Transverse colon (tissue), 4 donors: ENCODE measurements at regions not wholly inside any gene's neighbourhood (a gene's known extent, or its start where the extent isn't known, plus 50 kb on each side); places are given as distances from the start of the nearest gene placed in this dataset.

Source experiments
- CTCF ChIP-seq, 5 experiments: fragments of 200-600 bp in 3 of 5; fragments of 450-650 bp in 2 of 5; sonication (generic) in 3 of 5; IDR thresholded peaks; 1 replicate in 2 of 5; 2 replicates in 3 of 5; pipeline ENCODE4 v1.5.1; 2016 to 2017; ENCODE audit warnings: antibody characterized with exemption in 5 of 5, inconsistent platforms in 3 of 5, mild to moderate bottlenecking in 2 of 5, moderate library complexity in 1 of 5
- POLR2A ChIP-seq: fragments of 450-650 bp; IDR thresholded peaks from one replicate; pipeline ENCODE4 v1.6.1; 2016; ENCODE audit warnings: antibody characterized with exemption, mild to moderate bottlenecking, moderate library complexity
- POLR2AphosphoS5 ChIP-seq, 3 donors: sonication (generic); formaldehyde crosslinking; IDR thresholded peaks; one replicate each; pipeline ENCODE4 v1.6.1; 2016; ENCODE audit warnings: antibody characterized with exemption in 3 of 3

GRCh38 chrX:107537815-107538214 lies 88.4 kb downstream of the FRMPD3 start:
- peak in 4 of 5 experiments; percentile 8 to 18 (median 14) for TF ChIP-seq CTCF (IDR thresholded peaks at IDR 0.05)
- TF ChIP-seq POLR2AphosphoS5 (IDR thresholded peaks at IDR 0.05), result no peak
- TF ChIP-seq POLR2A, result no peak
